ENCODE measurements at regions not wholly inside any gene's neighbourhood (a gene's known extent, or its start where the extent isn't known, plus 50 kb on each side); places are given as distances from the start of the nearest gene placed in this dataset.
A peak's percentile ranks its signal among the peaks of the same experiment; 100 is the strongest.

- 0 to 100% (median 70%) methylated on average over 1 to 9 of the region's 10 CpGs; no CpG with 5 or more reads in 2 of the 10 experiments for WGBS, 10 experiments
- Histone ChIP-seq H3K27ac (no peak overlapping the region), H3K4me3 (no peak overlapping the region), H3K4me1 (replicated peaks in 1 of 2) (no peaks in the 10 kb centered on the region)
- in situ Hi-C loops (cut with MboI; ENCODE audit: low pct_unique_long_range_greater_than_20kb in 2 of 9, low sequenced_read_pairs in 9 of 9, unreplicated experiment in 9 of 9): no loop called here
- no peak for ATAC-seq (replicated peaks in 6 of 8)
These were observed 50.7 kb upstream of the TOX2 start for GRCh38 chr20:43863821-43864544.

GRCh38 chr20:43863330-43863729 lies 51.3 kb upstream of the TOX2 start:
- WGBS, 10 experiments: 43 to 92% (median 82%) methylated on average over 2 to 9 of the region's 12 CpGs; no CpG with 5 or more reads in 5 of the 10 experiments
- Histone ChIP-seq H3K4me1 (replicated peaks in 1 of 2) (no peaks in the 10 kb centered on the region), H3K27ac (no peak overlapping the region), H3K4me3 (no peak overlapping the region)
- no peak for ATAC-seq (replicated peaks in 6 of 8)
- in situ Hi-C loops (cut with MboI; ENCODE audit: low pct_unique_long_range_greater_than_20kb in 2 of 9, low sequenced_read_pairs in 9 of 9, unreplicated experiment in 9 of 9): no loop called here

- no peak for ATAC-seq (replicated peaks in 6 of 8)
These were observed 52.2 kb upstream of the TOX2 start for GRCh38 chr20:43862438-43862837.

GRCh38 chr20:43859994-43860393 lies 54.7 kb upstream of the TOX2 start:
- H3K4me1 ChIP-seq (replicated peaks in 1 of 2): no peaks in the 10 kb centered on the region
- 53 to 100% (median 90%) methylated on average over 1 of the region's 1 CpG; no CpG with 5 or more reads in 1 of the 10 experiments for WGBS, 10 experiments
- no peak for ATAC-seq (replicated peaks in 6 of 8)
- H3K4me3 ChIP-seq: no peak overlapping the region
- in situ Hi-C loops (cut with MboI; ENCODE audit: low pct_unique_long_range_greater_than_20kb in 2 of 9, low sequenced_read_pairs in 9 of 9, unreplicated experiment in 9 of 9): no loop called here
- H3K27ac ChIP-seq: no peak overlapping the region

More at GRCh38 chr20:43862438-43862837, 52.2 kb upstream of the TOX2 start:
- WGBS, 10 experiments: 0 to 100% (median 25%) methylated on average over 1 to 4 of the region's 4 CpGs; no CpG with 5 or more reads in 4 of the 10 experiments
- H3K4me3 ChIP-seq: no peak overlapping the region
- H3K4me1 ChIP-seq (replicated peaks in 1 of 2): no peaks in the 10 kb centered on the region
- in situ Hi-C loops (cut with MboI; ENCODE audit: low pct_unique_long_range_greater_than_20kb in 2 of 9, low sequenced_read_pairs in 9 of 9, unreplicated experiment in 9 of 9): no loop called here
- H3K27ac ChIP-seq: no peak overlapping the region

GRCh38 chr20:43857932-43858331 lies 56.7 kb upstream of the TOX2 start:
- in situ Hi-C loops (cut with MboI; ENCODE audit: low pct_unique_long_range_greater_than_20kb in 2 of 9, low sequenced_read_pairs in 9 of 9, unreplicated experiment in 9 of 9): no loop called here
- 56 to 100% (median 100%) methylated on average over 1 of the region's 1 CpG; no CpG with 5 or more reads in 2 of the 10 experiments for WGBS, 10 experiments
- ATAC-seq (replicated peaks in 6 of 8): no peak

GRCh38 chr20:43857127-43857526 lies 57.5 kb upstream of the TOX2 start:
- ATAC-seq (replicated peaks in 6 of 8): no peak
- in situ Hi-C loops (cut with MboI; ENCODE audit: low pct_unique_long_range_greater_than_20kb in 2 of 9, low sequenced_read_pairs in 9 of 9, unreplicated experiment in 9 of 9): no loop called here
- H3K4me1 ChIP-seq (replicated peaks in 1 of 2): no peaks in the 10 kb centered on the region
- no peak overlapping the region for H3K27ac ChIP-seq
- H3K4me3 ChIP-seq: no peak overlapping the region

More at GRCh38 chr20:43857932-43858331, 56.7 kb upstream of the TOX2 start:
- Histone ChIP-seq H3K4me1 (replicated peaks in 1 of 2) (no peaks in the 10 kb centered on the region), H3K4me3 (no peak overlapping the region), H3K27ac (no peak overlapping the region)

GRCh38 chr20:43855803-43856202 lies 58.8 kb upstream of the TOX2 start:
- no peaks in the 10 kb centered on the region for H3K4me1 ChIP-seq (replicated peaks in 1 of 2)
- no peak for ATAC-seq (replicated peaks in 6 of 8)
- no peak overlapping the region for H3K27ac ChIP-seq
- WGBS, 10 experiments: 36 to 100% (median 92%) methylated on average over 1 of the region's 1 CpG; no CpG with 5 or more reads in 2 of the 10 experiments
- no peak overlapping the region for H3K4me3 ChIP-seq
- in situ Hi-C loops (cut with MboI; ENCODE audit: low pct_unique_long_range_greater_than_20kb in 2 of 9, low sequenced_read_pairs in 9 of 9, unreplicated experiment in 9 of 9): no loop called here

- ATAC-seq (replicated peaks in 6 of 8): no peak
- 83 to 95% (median 83%) methylated on average over 3 to 4 of the region's 6 CpGs; no CpG with 5 or more reads in 7 of the 10 experiments for WGBS, 10 experiments
- Histone ChIP-seq H3K4me3 (no peak overlapping the region), H3K4me1 (replicated peaks in 1 of 2) (no peaks in the 10 kb centered on the region), H3K27ac (no peak overlapping the region)
- in situ Hi-C loops (cut with MboI; ENCODE audit: low pct_unique_long_range_greater_than_20kb in 2 of 9, low sequenced_read_pairs in 9 of 9, unreplicated experiment in 9 of 9): no loop called here
These were observed 60.7 kb upstream of the TOX2 start for GRCh38 chr20:43853918-43854317.

- ATAC-seq (replicated peaks in 6 of 8): peak in 5 of 8 experiments; percentile 38 to 96 (median 42)
- WGBS, 10 experiments: 50 to 100% (median 85%) methylated on average over 1 to 7 of the region's 9 CpGs; no CpG with 5 or more reads in 2 of the 10 experiments
These were observed 61.4 kb upstream of the TOX2 start for GRCh38 chr20:43853174-43853803.

GRCh38 chr20:43849496-43850186 lies 65.0 kb upstream of the TOX2 start:
- ATAC-seq (replicated peaks in 6 of 8): peak in 3 of 8 experiments; percentile 27 to 76 (median 61)
- in situ Hi-C loops (cut with MboI; ENCODE audit: low pct_unique_long_range_greater_than_20kb in 2 of 9, low sequenced_read_pairs in 9 of 9, unreplicated experiment in 9 of 9): no loop called here
- H3K4me3 ChIP-seq: no peak overlapping the region
- 55 to 100% (median 79%) methylated on average over 4 to 13 of the region's 13 CpGs; no CpG with 5 or more reads in 1 of the 10 experiments for WGBS, 10 experiments
- no peaks in the 10 kb centered on the region for H3K4me1 ChIP-seq (replicated peaks in 1 of 2)
- no peak overlapping the region for H3K27ac ChIP-seq

More at GRCh38 chr20:43853174-43853803, 61.4 kb upstream of the TOX2 start:
- Histone ChIP-seq H3K4me3 (no peak overlapping the region), H3K27ac (no peak overlapping the region), H3K4me1 (replicated peaks in 1 of 2) (no peaks in the 10 kb centered on the region)
- in situ Hi-C loops (cut with MboI; ENCODE audit: low pct_unique_long_range_greater_than_20kb in 2 of 9, low sequenced_read_pairs in 9 of 9, unreplicated experiment in 9 of 9): no loop called here

GRCh38 chr20:43846516-43846905 lies 68.1 kb upstream of the TOX2 start:
- H3K27ac ChIP-seq: no peak overlapping the region
- no peaks in the 10 kb centered on the region for H3K4me1 ChIP-seq (replicated peaks in 1 of 2)
- WGBS, 10 experiments: 50 to 100% (median 84%) methylated on average over 1 to 5 of the region's 6 CpGs; no CpG with 5 or more reads in 5 of the 10 experiments
- in situ Hi-C loops (cut with MboI; ENCODE audit: low pct_unique_long_range_greater_than_20kb in 2 of 9, low sequenced_read_pairs in 9 of 9, unreplicated experiment in 9 of 9): no loop called here
- ATAC-seq (replicated peaks in 6 of 8): no peak
- no peak overlapping the region for H3K4me3 ChIP-seq

GRCh38 chr20:43844778-43845614 lies 69.7 kb upstream of the TOX2 start:
- Histone ChIP-seq H3K4me3 (no peak overlapping the region), H3K4me1 (replicated peaks in 1 of 2) (no peaks in the 10 kb centered on the region), H3K27ac (no peak overlapping the region)
- 29 to 83% (median 52%) methylated on average over 1 to 5 of the region's 6 CpGs for WGBS, 10 experiments
- ATAC-seq (replicated peaks in 6 of 8): peak; percentile 82 to 90 (median 84)
- in situ Hi-C loops (cut with MboI; ENCODE audit: low pct_unique_long_range_greater_than_20kb in 2 of 9, low sequenced_read_pairs in 9 of 9, unreplicated experiment in 9 of 9): no loop called here
